GM21528 (cell line): ENCODE measurements at regions not wholly inside any gene's neighbourhood (a gene's known extent, or its start where the extent isn't known, plus 50 kb on each side); places are given as distances from the start of the nearest gene placed in this dataset.

Source experiments
- ATAC-seq: cut with Tn5 transposase; IDR thresholded peaks from one replicate; pipeline ENCODE4 v1.9.1; 2021; ENCODE audit warnings: mild to moderate bottlenecking, moderate library complexity; ENCODE audit not compliant: unreplicated experiment, low FRiP score

GRCh38 chr6:99852031-99852430 is 142.0 kb downstream of the MCHR2 start:
- no peak for ATAC-seq

GRCh38 chr6:99867026-99867425 is 127.0 kb downstream of the MCHR2 start:
- ATAC-seq = no peak

GRCh38 chr6:99868074-99868702 is 125.8 kb downstream of the MCHR2 start:
- peak; percentile 97 for ATAC-seq
